ENCODE measurements at regions not wholly inside any gene's neighbourhood (a gene's known extent, or its start where the extent isn't known, plus 50 kb on each side); places are given as distances from the start of the nearest gene placed in this dataset.

DNA sequence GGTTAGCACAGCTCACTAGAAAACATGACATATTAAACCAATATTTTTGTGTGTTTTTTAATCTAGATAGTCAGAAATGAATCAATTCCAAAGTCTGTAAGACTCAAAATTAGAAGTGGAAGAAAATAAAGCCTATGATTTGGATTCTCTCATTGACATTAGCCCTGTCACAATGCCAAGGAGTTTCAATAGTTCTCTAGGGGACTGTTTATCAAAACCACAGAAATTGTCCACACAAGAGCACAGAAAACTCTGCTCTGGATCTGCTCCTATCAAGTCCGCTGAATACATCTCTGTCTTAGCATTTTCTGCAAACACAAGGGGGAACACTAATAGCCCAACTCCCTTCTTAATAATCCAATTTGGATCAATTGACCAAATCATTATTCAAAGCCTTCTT, 152.0 kb downstream of the HS3ST3B1 start:
- TF ChIP-seq, protein P1, sequence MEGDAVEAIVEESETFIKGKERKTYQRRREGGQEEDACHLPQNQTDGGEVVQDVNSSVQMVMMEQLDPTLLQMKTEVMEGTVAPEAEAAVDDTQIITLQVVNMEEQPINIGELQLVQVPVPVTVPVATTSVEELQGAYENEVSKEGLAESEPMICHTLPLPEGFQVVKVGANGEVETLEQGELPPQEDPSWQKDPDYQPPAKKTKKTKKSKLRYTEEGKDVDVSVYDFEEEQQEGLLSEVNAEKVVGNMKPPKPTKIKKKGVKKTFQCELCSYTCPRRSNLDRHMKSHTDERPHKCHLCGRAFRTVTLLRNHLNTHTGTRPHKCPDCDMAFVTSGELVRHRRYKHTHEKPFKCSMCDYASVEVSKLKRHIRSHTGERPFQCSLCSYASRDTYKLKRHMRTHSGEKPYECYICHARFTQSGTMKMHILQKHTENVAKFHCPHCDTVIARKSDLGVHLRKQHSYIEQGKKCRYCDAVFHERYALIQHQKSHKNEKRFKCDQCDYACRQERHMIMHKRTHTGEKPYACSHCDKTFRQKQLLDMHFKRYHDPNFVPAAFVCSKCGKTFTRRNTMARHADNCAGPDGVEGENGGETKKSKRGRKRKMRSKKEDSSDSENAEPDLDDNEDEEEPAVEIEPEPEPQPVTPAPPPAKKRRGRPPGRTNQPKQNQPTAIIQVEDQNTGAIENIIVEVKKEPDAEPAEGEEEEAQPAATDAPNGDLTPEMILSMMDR (IDR thresholded peaks at IDR 0.05) = no peak
- no peak for TF ChIP-seq POLR2A (IDR thresholded peaks at IDR 0.05)
- no peak for TF ChIP-seq POLR2AphosphoS5 (IDR thresholded peaks at IDR 0.05)
